ENCODE measurements at regions not wholly inside any gene's neighbourhood (a gene's known extent, or its start where the extent isn't known, plus 50 kb on each side); places are given as distances from the start of the nearest gene placed in this dataset.

- H3K4me1 Mint-ChIP-seq (ENCODE audit: low read depth, unreplicated experiment): no peaks in the 10 kb centered on the region
- no peak overlapping the region for H3K27ac Mint-ChIP-seq (ENCODE audit: unreplicated experiment)
- no peaks in the 10 kb centered on the region for H3K27me3 Mint-ChIP-seq (ENCODE audit: unreplicated experiment)
- CTCF ChIA-PET: no interaction called here
- H3K9me3 Mint-ChIP-seq (ENCODE audit: low read depth, unreplicated experiment): no peaks in the 10 kb centered on the region
- intact Hi-C loops (cut with micrococcal nuclease; ENCODE audit: unreplicated experiment): no loop called here
- BruUV-seq (replicated peaks): no TSS peak
- DNase-seq: no peak
- no peak overlapping the region for H3K4me3 Mint-ChIP-seq (ENCODE audit: low read depth, unreplicated experiment)
- no peaks in the 10 kb centered on the region for H3K36me3 Mint-ChIP-seq (ENCODE audit: insufficient read depth, unreplicated experiment)
- TF ChIP-seq CTCF (IDR thresholded peaks at IDR 0.05; ENCODE audit: unreplicated experiment): no peak
These were observed 1015.4 kb upstream of the ADGRL4 start for GRCh38 chr1:80021891-80022290.

GRCh38 chr1:80018348-80018747 is 1011.8 kb upstream of the ADGRL4 start:
- Mint-ChIP-seq H3K4me1 (ENCODE audit: low read depth, unreplicated experiment) (no peaks in the 10 kb centered on the region), H3K9me3 (ENCODE audit: low read depth, unreplicated experiment) (no peaks in the 10 kb centered on the region), H3K27ac (ENCODE audit: unreplicated experiment) (no peak overlapping the region), H3K27me3 (ENCODE audit: unreplicated experiment) (no peaks in the 10 kb centered on the region), H3K4me3 (ENCODE audit: low read depth, unreplicated experiment) (no peak overlapping the region), H3K36me3 (ENCODE audit: insufficient read depth, unreplicated experiment) (no peaks in the 10 kb centered on the region)
- no peak for DNase-seq
- no TSS peak for BruUV-seq (replicated peaks)
- CTCF ChIA-PET: no interaction called here
- intact Hi-C loops (cut with micrococcal nuclease; ENCODE audit: unreplicated experiment): no loop called here
- no peak for TF ChIP-seq CTCF (IDR thresholded peaks at IDR 0.05; ENCODE audit: unreplicated experiment)

GRCh38 chr1:80008934-80009333 is 1002.4 kb upstream of the ADGRL4 start:
- no peak for DNase-seq
- intact Hi-C loops (cut with micrococcal nuclease; ENCODE audit: unreplicated experiment): no loop called here
- no TSS peak for BruUV-seq (replicated peaks)
- Mint-ChIP-seq H3K4me3 (ENCODE audit: low read depth, unreplicated experiment) (no peak overlapping the region), H3K27ac (ENCODE audit: unreplicated experiment) (no peak overlapping the region), H3K36me3 (ENCODE audit: insufficient read depth, unreplicated experiment) (no peaks in the 10 kb centered on the region), H3K9me3 (ENCODE audit: low read depth, unreplicated experiment) (no peaks in the 10 kb centered on the region), H3K27me3 (ENCODE audit: unreplicated experiment) (no peaks in the 10 kb centered on the region), H3K4me1 (ENCODE audit: low read depth, unreplicated experiment) (no peaks in the 10 kb centered on the region)
- CTCF ChIA-PET: no interaction called here
- no peak for TF ChIP-seq CTCF (IDR thresholded peaks at IDR 0.05; ENCODE audit: unreplicated experiment)

- BruUV-seq (replicated peaks): no TSS peak
- Mint-ChIP-seq H3K27ac (ENCODE audit: unreplicated experiment) (no peak overlapping the region), H3K9me3 (ENCODE audit: low read depth, unreplicated experiment) (peaks cover 4% of the 10 kb centered on the region), H3K36me3 (ENCODE audit: insufficient read depth, unreplicated experiment) (no peaks in the 10 kb centered on the region), H3K27me3 (ENCODE audit: unreplicated experiment) (no peaks in the 10 kb centered on the region), H3K4me1 (ENCODE audit: low read depth, unreplicated experiment) (no peaks in the 10 kb centered on the region), H3K4me3 (ENCODE audit: low read depth, unreplicated experiment) (no peak overlapping the region)
- intact Hi-C loops (cut with micrococcal nuclease; ENCODE audit: unreplicated experiment): no loop called here
- no peak for TF ChIP-seq CTCF (IDR thresholded peaks at IDR 0.05; ENCODE audit: unreplicated experiment)
- no peak for DNase-seq
- CTCF ChIA-PET: no interaction called here
These were observed 996.7 kb upstream of the ADGRL4 start for GRCh38 chr1:80003250-80003649.

- H3K4me1 Mint-ChIP-seq (ENCODE audit: low read depth, unreplicated experiment): no peaks in the 10 kb centered on the region
- no peak overlapping the region for H3K4me3 Mint-ChIP-seq (ENCODE audit: low read depth, unreplicated experiment)
- BruUV-seq (replicated peaks): no TSS peak
- CTCF ChIA-PET: interaction anchor here (0.5 kb wide), 1 partner anchor 1377 kb away, joined by 4 read pairs; no protein-coding TSS in a partner anchor
- TF ChIP-seq CTCF (IDR thresholded peaks at IDR 0.05; ENCODE audit: unreplicated experiment): no peak
- DNase-seq: no peak
- no peak overlapping the region for H3K27ac Mint-ChIP-seq (ENCODE audit: unreplicated experiment)
- intact Hi-C loops (cut with micrococcal nuclease; ENCODE audit: unreplicated experiment): no loop called here
- no peaks in the 10 kb centered on the region for H3K36me3 Mint-ChIP-seq (ENCODE audit: insufficient read depth, unreplicated experiment)
- H3K9me3 Mint-ChIP-seq (ENCODE audit: low read depth, unreplicated experiment): peaks cover 2% of the 10 kb centered on the region
- H3K27me3 Mint-ChIP-seq (ENCODE audit: unreplicated experiment): no peaks in the 10 kb centered on the region
These were observed 981.9 kb upstream of the ADGRL4 start for GRCh38 chr1:79988401-79988800.
